A673 (cell line): ENCODE measurements at regions not wholly inside any gene's neighbourhood (a gene's known extent, or its start where the extent isn't known, plus 50 kb on each side); places are given as distances from the start of the nearest gene placed in this dataset.

Source experiments
- BruUV-seq: library from RNA; stranded (reverse); fragments of 400-500 nt; replicated peaks from 2 replicates; lab custom pipeline; 2021; lab: Mats Ljungman, UMichigan
- CTCF ChIA-PET: fragments of 300-600 bp; sonication (Branson Sonifier 250); formaldehyde crosslinking; loops from one replicate; lab custom pipeline; 2022; ENCODE audit warnings: antibody characterized with exemption; lab: Charles Lee
- POLR2A ChIA-PET: fragments of 300-600 bp; sonication (Branson Sonifier 250); formaldehyde crosslinking; loops from one replicate; lab custom pipeline; 2022; ENCODE audit warnings: antibody characterized with exemption; ENCODE audit not compliant: low non-redundant PET; lab: Charles Lee
- DNase-seq: peaks from one replicate; pipeline ENCODE4 v3.0.0-alpha.2; 2015; ENCODE audit warnings: low spot score
- H3K27ac ChIP-seq: fragments of 200-600 bp; sonication (generic); 2 replicates; pipeline ENCODE4 v1.5.1; 2016; ENCODE audit warnings: mixed run types, low read depth, mild to moderate bottlenecking, mixed read lengths, antibody characterized with exemption, low read length; ENCODE audit not compliant: poor library complexity, severe bottlenecking
- H3K27me3 ChIP-seq: fragments of 200-600 bp; sonication (generic); replicated peaks from 2 replicates; pipeline ENCODE4 v1.6.1; 2017; ENCODE audit warnings: mixed run types, low read depth, mild to moderate bottlenecking, mixed read lengths, antibody characterized with exemption, low read length; ENCODE audit not compliant: insufficient read depth, poor library complexity
- H3K36me3 ChIP-seq: fragments of 200-600 bp; sonication (generic); 2 replicates; pipeline ENCODE4 v1.6.1; 2016; ENCODE audit warnings: mixed run types, mild to moderate bottlenecking, mixed read lengths, antibody characterized with exemption, low read length; ENCODE audit not compliant: insufficient read depth, poor library complexity, severe bottlenecking
- H3K4me1 ChIP-seq: fragments of 200-600 bp; sonication (generic); 2 replicates; pipeline ENCODE4 v1.6.1; 2017; ENCODE audit warnings: mixed run types, mild to moderate bottlenecking, mixed read lengths, antibody characterized with exemption, low read length; ENCODE audit not compliant: insufficient read depth, poor library complexity, severe bottlenecking
- H3K4me3 ChIP-seq: fragments of 200-600 bp; sonication (generic); 2 replicates; pipeline ENCODE4 v1.5.1; 2016; ENCODE audit warnings: low read depth, mixed run types, mild to moderate bottlenecking, mixed read lengths, low read length; ENCODE audit not compliant: poor library complexity, severe bottlenecking
- H3K9me3 ChIP-seq: fragments of 200-600 bp; sonication (generic); 2 replicates; pipeline ENCODE4 v1.6.1; 2016; ENCODE audit warnings: mixed run types, low read depth, mild to moderate bottlenecking, mixed read lengths, antibody characterized with exemption, low read length; ENCODE audit not compliant: poor library complexity, severe bottlenecking
- CTCF ChIP-seq: fragments of 300-800, 200-600 bp; sonication (generic); conservative IDR thresholded peaks from 2 replicates; pipeline ENCODE4 v1.5.1; 2017; ENCODE audit warnings: low read depth, mild to moderate bottlenecking, antibody characterized with exemption, low read length, moderate library complexity, mixed read lengths
- EZH2 ChIP-seq: fragments of 200-600 bp; sonication (generic); IDR thresholded peaks from 2 replicates; pipeline ENCODE4 v1.6.1; 2017; ENCODE audit warnings: borderline replicate concordance, low read depth, mild to moderate bottlenecking, mixed read lengths, antibody characterized with exemption, low read length; ENCODE audit not compliant: poor library complexity, severe bottlenecking
- intact Hi-C: fragments of 100-400 bp; cut with micrococcal nuclease; formaldehyde crosslinking; loops from one replicate; pipeline ENCODE4 v1.10.0; 2022; ENCODE audit not compliant: unreplicated experiment

GRCh38 chr12:87015352-87015751, 759.2 kb upstream of the MGAT4C start:
- H3K27ac ChIP-seq: no peak overlapping the region
- no peaks in the 10 kb centered on the region for H3K27me3 ChIP-seq
- H3K4me1 ChIP-seq: no peaks in the 10 kb centered on the region
- no TSS peak for BruUV-seq
- DNase-seq: no peak
- H3K9me3 ChIP-seq: no peaks in the 10 kb centered on the region
- CTCF ChIA-PET: no interaction called here
- intact Hi-C loops: no loop called here
- no peaks in the 10 kb centered on the region for H3K36me3 ChIP-seq
- TF ChIP-seq CTCF: no peak
- TF ChIP-seq EZH2: no peak
- POLR2A ChIA-PET: no interaction called here
- H3K4me3 ChIP-seq: no peak overlapping the region

GRCh38 chr12:87008785-87009384, 752.7 kb upstream of the MGAT4C start:
- intact Hi-C loops: no loop called here
- TF ChIP-seq CTCF (no peak), EZH2 (no peak)
- Histone ChIP-seq H3K9me3 (no peaks in the 10 kb centered on the region), H3K4me3 (no peak overlapping the region), H3K4me1 (no peaks in the 10 kb centered on the region), H3K27ac (no peak overlapping the region), H3K27me3 (no peaks in the 10 kb centered on the region), H3K36me3 (no peaks in the 10 kb centered on the region)
- no TSS peak for BruUV-seq
- POLR2A ChIA-PET: no interaction called here
- no peak for DNase-seq
- CTCF ChIA-PET: no interaction called here

DNA sequence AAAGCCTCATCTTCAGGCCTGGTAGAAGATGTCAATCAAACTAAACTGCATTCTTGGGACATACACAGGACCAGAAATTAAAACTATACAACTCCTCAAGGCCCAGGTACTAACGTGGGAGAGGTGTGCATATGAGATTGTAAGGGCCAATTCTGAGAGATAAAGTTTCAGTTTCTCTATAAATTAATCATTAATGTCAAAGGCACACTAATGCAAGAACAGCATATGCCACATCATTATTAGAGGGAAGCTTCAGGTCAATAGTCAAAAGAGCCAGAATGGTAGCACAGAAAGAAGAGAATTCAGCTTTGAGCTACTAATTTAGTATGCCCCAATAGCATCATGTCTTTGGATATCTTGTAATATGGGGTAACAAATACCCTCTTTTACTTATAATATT, 744.9 kb upstream of the MGAT4C start:
- Histone ChIP-seq H3K36me3 (no peaks in the 10 kb centered on the region), H3K9me3 (no peaks in the 10 kb centered on the region), H3K27ac (no peak overlapping the region), H3K4me3 (no peak overlapping the region), H3K27me3 (no peaks in the 10 kb centered on the region), H3K4me1 (no peaks in the 10 kb centered on the region)
- ChIA-PET POLR2A (no interaction called here), CTCF (no interaction called here)
- no peak for DNase-seq
- intact Hi-C loops: no loop called here
- TF ChIP-seq EZH2 (no peak), CTCF (no peak)
- BruUV-seq: no TSS peak
